ENCODE measurements at regions not wholly inside any gene's neighbourhood (a gene's known extent, or its start where the extent isn't known, plus 50 kb on each side); places are given as distances from the start of the nearest gene placed in this dataset.
A peak's percentile ranks its signal among the peaks of the same experiment; 100 is the strongest.

DNA sequence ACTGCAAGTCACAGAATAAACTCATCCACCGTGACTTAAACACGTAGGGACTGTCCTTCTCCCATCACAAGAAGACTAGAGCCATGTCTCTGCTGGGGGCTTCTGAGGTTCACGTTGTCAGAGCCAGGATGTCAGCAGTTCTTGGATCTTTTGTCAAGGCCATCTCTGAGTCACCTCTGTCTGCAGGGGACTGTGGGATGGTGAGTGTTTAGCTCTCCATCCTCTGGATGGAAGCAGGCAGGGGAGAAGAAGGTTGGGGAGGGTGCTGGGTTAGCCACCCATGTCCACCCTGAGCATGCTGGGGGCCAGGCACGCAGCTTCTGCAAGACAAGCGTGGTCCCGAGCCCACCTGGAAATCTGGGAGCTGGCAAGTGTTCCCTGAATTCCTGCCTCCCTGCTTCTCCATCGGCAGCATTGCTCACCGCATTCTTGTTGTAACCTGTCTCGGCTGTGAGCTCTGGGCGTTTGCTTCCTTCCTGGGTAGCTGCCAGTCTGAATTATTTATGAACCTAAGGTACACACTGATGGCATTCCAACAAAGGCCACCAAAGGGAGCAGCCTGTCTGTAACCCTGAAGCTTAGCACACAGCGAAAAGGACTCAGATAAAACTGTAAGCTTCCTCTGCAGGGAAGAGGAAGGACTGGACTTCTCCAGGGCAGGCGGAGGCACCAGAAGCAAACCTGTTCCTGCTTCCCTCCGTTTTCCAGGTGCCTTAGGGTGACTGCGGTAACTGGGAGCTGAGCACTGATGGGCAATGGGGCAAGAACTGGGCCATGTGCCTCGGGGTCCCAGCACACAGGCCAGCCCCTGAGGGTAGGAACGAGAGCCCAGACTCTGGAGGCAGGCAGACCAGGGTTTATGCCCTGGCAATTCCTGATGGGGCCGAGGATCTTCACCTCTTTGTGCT lies 88.6 kb downstream of the RIPK4 start (continued):
- TF ChIP-seq, protein P1, sequence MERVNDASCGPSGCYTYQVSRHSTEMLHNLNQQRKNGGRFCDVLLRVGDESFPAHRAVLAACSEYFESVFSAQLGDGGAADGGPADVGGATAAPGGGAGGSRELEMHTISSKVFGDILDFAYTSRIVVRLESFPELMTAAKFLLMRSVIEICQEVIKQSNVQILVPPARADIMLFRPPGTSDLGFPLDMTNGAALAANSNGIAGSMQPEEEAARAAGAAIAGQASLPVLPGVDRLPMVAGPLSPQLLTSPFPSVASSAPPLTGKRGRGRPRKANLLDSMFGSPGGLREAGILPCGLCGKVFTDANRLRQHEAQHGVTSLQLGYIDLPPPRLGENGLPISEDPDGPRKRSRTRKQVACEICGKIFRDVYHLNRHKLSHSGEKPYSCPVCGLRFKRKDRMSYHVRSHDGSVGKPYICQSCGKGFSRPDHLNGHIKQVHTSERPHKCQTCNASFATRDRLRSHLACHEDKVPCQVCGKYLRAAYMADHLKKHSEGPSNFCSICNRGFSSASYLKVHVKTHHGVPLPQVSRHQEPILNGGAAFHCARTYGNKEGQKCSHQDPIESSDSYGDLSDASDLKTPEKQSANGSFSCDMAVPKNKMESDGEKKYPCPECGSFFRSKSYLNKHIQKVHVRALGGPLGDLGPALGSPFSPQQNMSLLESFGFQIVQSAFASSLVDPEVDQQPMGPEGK (CRISPR knock-in tag; IDR thresholded peaks at IDR 0.05), result no peak
- TF ChIP-seq ZNF468 (CRISPR knock-in tag; IDR thresholded peaks at IDR 0.05), result peak; percentile 49; the same call in 1 of the 2 replicates
- no peak for TF ChIP-seq NFYB (CRISPR knock-in tag; IDR thresholded peaks at IDR 0.05)
- TF ChIP-seq, protein P2, sequence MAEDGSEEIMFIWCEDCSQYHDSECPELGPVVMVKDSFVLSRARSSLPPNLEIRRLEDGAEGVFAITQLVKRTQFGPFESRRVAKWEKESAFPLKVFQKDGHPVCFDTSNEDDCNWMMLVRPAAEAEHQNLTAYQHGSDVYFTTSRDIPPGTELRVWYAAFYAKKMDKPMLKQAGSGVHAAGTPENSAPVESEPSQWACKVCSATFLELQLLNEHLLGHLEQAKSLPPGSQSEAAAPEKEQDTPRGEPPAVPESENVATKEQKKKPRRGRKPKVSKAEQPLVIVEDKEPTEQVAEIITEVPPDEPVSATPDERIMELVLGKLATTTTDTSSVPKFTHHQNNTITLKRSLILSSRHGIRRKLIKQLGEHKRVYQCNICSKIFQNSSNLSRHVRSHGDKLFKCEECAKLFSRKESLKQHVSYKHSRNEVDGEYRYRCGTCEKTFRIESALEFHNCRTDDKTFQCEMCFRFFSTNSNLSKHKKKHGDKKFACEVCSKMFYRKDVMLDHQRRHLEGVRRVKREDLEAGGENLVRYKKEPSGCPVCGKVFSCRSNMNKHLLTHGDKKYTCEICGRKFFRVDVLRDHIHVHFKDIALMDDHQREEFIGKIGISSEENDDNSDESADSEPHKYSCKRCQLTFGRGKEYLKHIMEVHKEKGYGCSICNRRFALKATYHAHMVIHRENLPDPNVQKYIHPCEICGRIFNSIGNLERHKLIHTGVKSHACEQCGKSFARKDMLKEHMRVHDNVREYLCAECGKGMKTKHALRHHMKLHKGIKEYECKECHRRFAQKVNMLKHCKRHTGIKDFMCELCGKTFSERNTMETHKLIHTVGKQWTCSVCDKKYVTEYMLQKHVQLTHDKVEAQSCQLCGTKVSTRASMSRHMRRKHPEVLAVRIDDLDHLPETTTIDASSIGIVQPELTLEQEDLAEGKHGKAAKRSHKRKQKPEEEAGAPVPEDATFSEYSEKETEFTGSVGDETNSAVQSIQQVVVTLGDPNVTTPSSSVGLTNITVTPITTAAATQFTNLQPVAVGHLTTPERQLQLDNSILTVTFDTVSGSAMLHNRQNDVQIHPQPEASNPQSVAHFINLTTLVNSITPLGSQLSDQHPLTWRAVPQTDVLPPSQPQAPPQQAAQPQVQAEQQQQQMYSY (CRISPR knock-in tag; IDR thresholded peaks at IDR 0.05), result no peak
- TF ChIP-seq ZMYM3 (CRISPR knock-in tag; IDR thresholded peaks at IDR 0.05), result 0 out of 2 replicates have a peak, but pooled peaks have one; percentile 12
- 0 out of 4 replicates have a peak, but pooled peaks of 1 of the 2 experiments have one; percentile 19 for TF ChIP-seq EP300 (IDR thresholded peaks at IDR 0.05; ENCODE audit: low read depth in 2 of 2, low read length in 2 of 2)
- no peak for TF ChIP-seq EP300 (CRISPR knock-in tag; IDR thresholded peaks at IDR 0.05; ENCODE audit: borderline replicate concordance)
- no peak for TF ChIP-seq ZNF547 (CRISPR knock-in tag; IDR thresholded peaks at IDR 0.05)
- peak; percentile 51 for TF ChIP-seq SKI (IDR thresholded peaks at IDR 0.05; ENCODE audit: partially characterized antibody)
- no peak for TF ChIP-seq ADNP (CRISPR knock-in tag; IDR thresholded peaks at IDR 0.05)
- TF ChIP-seq GATAD1 (CRISPR knock-in tag; IDR thresholded peaks at IDR 0.05), result no peak; the same call in 1 of the 2 replicates
- 0 out of 2 replicates have a peak, but pooled peaks have one; percentile 35 for TF ChIP-seq YEATS4 (CRISPR knock-in tag; IDR thresholded peaks at IDR 0.05; ENCODE audit: borderline replicate concordance)
- TF ChIP-seq DPF2 (CRISPR knock-in tag; IDR thresholded peaks at IDR 0.05; ENCODE audit: borderline replicate concordance, low read depth), result peak; percentile 55; the same call in 1 of the 2 replicates
- no peak for TF ChIP-seq SOX13 (IDR thresholded peaks at IDR 0.05)
- TF ChIP-seq SOX13 (CRISPR knock-in tag; conservative IDR thresholded peaks at IDR 0.05 in 1 of 2, IDR thresholded peaks at IDR 0.05 in 1 of 2), result peak in 1 of 2 experiments; percentile 22; a peak in 1 of 4 replicates
- TF ChIP-seq HES4 (CRISPR knock-in tag; IDR thresholded peaks at IDR 0.05; ENCODE audit: borderline replicate concordance), result 0 out of 2 replicates have a peak, but pooled peaks have one; percentile 21
- no peak for TF ChIP-seq ZNF891 (CRISPR knock-in tag; IDR thresholded peaks at IDR 0.05)
- TF ChIP-seq NCOA1 (CRISPR knock-in tag; IDR thresholded peaks at IDR 0.05), result no peak
- TF ChIP-seq MXD4 (CRISPR knock-in tag; IDR thresholded peaks at IDR 0.05), result no peak
- TF ChIP-seq ZNF33A (CRISPR knock-in tag; IDR thresholded peaks at IDR 0.05; ENCODE audit: borderline replicate concordance), result no peak
- TF ChIP-seq ZNF484 (CRISPR knock-in tag; IDR thresholded peaks at IDR 0.05; ENCODE audit: borderline replicate concordance, low read depth), result no peak
- TF ChIP-seq ZNF430 (CRISPR knock-in tag; IDR thresholded peaks at IDR 0.05), result peak; percentile 1; the same call in 1 of the 2 replicates
- TF ChIP-seq HIVEP1 (CRISPR knock-in tag; IDR thresholded peaks at IDR 0.05), result no peak

Measured in HepG2 (cell line).